Activated B cell treated with CpG ODN at 0.5 μM for 24 hours (primary cell): ENCODE measurements at regions not wholly inside any gene's neighbourhood (a gene's known extent, or its start where the extent isn't known, plus 50 kb on each side); places are given as distances from the start of the nearest gene placed in this dataset.

Experiments
- ATAC-seq: fragments of 200-7000 bp; cut with Tn5 transposase; one replicate; pipeline ENCODE4 v1.10.0; 2021; ENCODE audit warnings: low read depth, mild to moderate bottlenecking, moderate library complexity
- CTCF ChIA-PET: fragments of 350-600 bp; sonication (Branson Sonifier 250); formaldehyde crosslinking; loops from one replicate; lab custom pipeline; 2021; ENCODE audit warnings: antibody characterized with exemption; lab: Charles Lee
- POLR2A ChIA-PET: fragments of 350-600 bp; sonication (Branson Sonifier 250); formaldehyde crosslinking; loops from one replicate; lab custom pipeline; 2021; ENCODE audit warnings: antibody characterized with exemption; lab: Charles Lee
- DNase-seq: peaks from one replicate; pipeline ENCODE4 v3.0.0; 2022
- H3K27ac Mint-ChIP-seq: one replicate; pipeline ENCODE4 v1.8.0; 2020; ENCODE audit warnings: mixed read lengths
- H3K27me3 Mint-ChIP-seq: one replicate; pipeline ENCODE4 v1.8.0; 2021; ENCODE audit warnings: mixed read lengths
- H3K36me3 Mint-ChIP-seq: one replicate; pipeline ENCODE4 v1.8.0; 2021; ENCODE audit warnings: low read depth, mixed read lengths
- H3K4me1 Mint-ChIP-seq: one replicate; pipeline ENCODE4 v1.8.0; 2021; ENCODE audit warnings: mixed read lengths
- H3K4me3 Mint-ChIP-seq: one replicate; pipeline ENCODE4 v1.8.0; 2020; ENCODE audit warnings: mild to moderate bottlenecking, mixed read lengths
- H3K9me3 Mint-ChIP-seq: one replicate; pipeline ENCODE4 v1.8.0; 2020; ENCODE audit warnings: mixed read lengths
- CTCF ChIP-seq: fragments of 200-600 bp; IDR thresholded peaks from one replicate; pipeline ENCODE4 v1.8.0; 2022; ENCODE audit warnings: antibody characterized with exemption, mild to moderate bottlenecking
- intact Hi-C: fragments of 100-400 bp; cut with micrococcal nuclease; formaldehyde crosslinking; loops from one replicate; pipeline ENCODE4 v1.15.1; 2024

- intact Hi-C loops, result no loop called here
- no peak for DNase-seq
- Mint-ChIP-seq H3K4me3 (no peak overlapping the region), H3K27ac (no peak overlapping the region), H3K4me1 (no peaks in the 10 kb centered on the region), H3K36me3 (no peaks in the 10 kb centered on the region), H3K27me3 (peaks cover 19% of the 10 kb centered on the region), H3K9me3 (peaks cover 14% of the 10 kb centered on the region)
- POLR2A ChIA-PET, result no interaction called here
- no peak for ATAC-seq
- CTCF ChIA-PET, result interaction anchor here (1.0 kb wide), 1 partner anchor 11 kb away, joined by 3 read pairs; no protein-coding TSS in a partner anchor
- TF ChIP-seq CTCF, result no peak
Observed at GRCh38 chr2:126539101-126539500, 116.9 kb upstream of the GYPC start.

GRCh38 chr2:126542247-126542646 lies 113.7 kb upstream of the GYPC start:
- Mint-ChIP-seq H3K36me3 (no peaks in the 10 kb centered on the region), H3K27ac (no peak overlapping the region), H3K4me1 (no peaks in the 10 kb centered on the region), H3K4me3 (no peak overlapping the region), H3K27me3 (peaks cover 8% of the 10 kb centered on the region), H3K9me3 (peaks cover 14% of the 10 kb centered on the region)
- no peak for TF ChIP-seq CTCF
- POLR2A ChIA-PET, result no interaction called here
- DNase-seq (no peak), ATAC-seq (no peak)
- intact Hi-C loops, result no loop called here
- CTCF ChIA-PET, result no interaction called here

- TF ChIP-seq CTCF, result no peak
- no peak for DNase-seq
- no peak overlapping the region for H3K4me3 Mint-ChIP-seq
- peaks cover 5% of the 10 kb centered on the region for H3K27me3 Mint-ChIP-seq
- H3K4me1 Mint-ChIP-seq, result no peaks in the 10 kb centered on the region
- ChIA-PET CTCF (no interaction called here), POLR2A (interaction anchor here (0.7 kb wide), 1 partner anchor 662 kb away, joined by 3 read pairs; no protein-coding TSS in a partner anchor)
- H3K27ac Mint-ChIP-seq, result no peak overlapping the region
- intact Hi-C loops, result no loop called here
- H3K36me3 Mint-ChIP-seq, result no peaks in the 10 kb centered on the region
- peaks cover 14% of the 10 kb centered on the region for H3K9me3 Mint-ChIP-seq
- no peak for ATAC-seq
Observed at GRCh38 chr2:126543081-126543480, 112.9 kb upstream of the GYPC start.

GRCh38 chr2:126558029-126558428 lies 97.9 kb upstream of the GYPC start:
- ATAC-seq (no peak), DNase-seq (no peak)
- Mint-ChIP-seq H3K27ac (no peak overlapping the region), H3K27me3 (peaks cover 15% of the 10 kb centered on the region), H3K4me3 (no peak overlapping the region), H3K4me1 (no peaks in the 10 kb centered on the region), H3K36me3 (no peaks in the 10 kb centered on the region), H3K9me3 (peaks cover 4% of the 10 kb centered on the region)
- no peak for TF ChIP-seq CTCF
- ChIA-PET CTCF (no interaction called here), POLR2A (no interaction called here)
- intact Hi-C loops, result no loop called here

GRCh38 chr2:126568734-126569133 lies 87.2 kb upstream of the GYPC start:
- peaks cover 4% of the 10 kb centered on the region for H3K27me3 Mint-ChIP-seq
- no peak for TF ChIP-seq CTCF
- H3K9me3 Mint-ChIP-seq, result no peaks in the 10 kb centered on the region
- intact Hi-C loops, result no loop called here
- ChIA-PET CTCF (no interaction called here), POLR2A (no interaction called here)
- ATAC-seq (no peak), DNase-seq (no peak)
- no peaks in the 10 kb centered on the region for H3K36me3 Mint-ChIP-seq
- no peak overlapping the region for H3K4me3 Mint-ChIP-seq
- no peak overlapping the region for H3K27ac Mint-ChIP-seq
- peaks cover 8% of the 10 kb centered on the region for H3K4me1 Mint-ChIP-seq
